WTC11 (cell line): ENCODE measurements at regions not wholly inside any gene's neighbourhood (a gene's known extent, or its start where the extent isn't known, plus 50 kb on each side); places are given as distances from the start of the nearest gene placed in this dataset.

Experiments used
- ATF6 ChIP-seq: sonication (generic); formaldehyde crosslinking; IDR thresholded peaks from 2 replicates; pipeline ENCODE4 v1.8.1; 2023; ENCODE audit warnings: mild to moderate bottlenecking, missing genetic modification reagents
- CREB1 ChIP-seq: sonication (generic); formaldehyde crosslinking; IDR thresholded peaks from 2 replicates; pipeline ENCODE4 v1.8.0; 2023; ENCODE audit warnings: mild to moderate bottlenecking, missing genetic modification reagents
- CTCF ChIP-seq: fragments of 200-600 bp; IDR thresholded peaks from 2 replicates; pipeline ENCODE4 v1.8.0; 2022; ENCODE audit warnings: antibody characterized with exemption
- E2F4 ChIP-seq: sonication (generic); formaldehyde crosslinking; IDR thresholded peaks from 2 replicates; pipeline ENCODE4 v1.8.1; 2022; ENCODE audit warnings: low read depth, mild to moderate bottlenecking, moderate library complexity, missing genetic modification reagents, borderline replicate concordance
- ETV6 ChIP-seq: sonication (generic); formaldehyde crosslinking; IDR thresholded peaks from 2 replicates; pipeline ENCODE4 v1.8.1; 2022; ENCODE audit warnings: mild to moderate bottlenecking, missing genetic modification reagents
- NR1H2 ChIP-seq: sonication (generic); formaldehyde crosslinking; IDR thresholded peaks from 2 replicates; pipeline ENCODE4 v1.9.0; 2021; ENCODE audit warnings: mild to moderate bottlenecking, moderate library complexity, missing genetic modification reagents

- no peak for TF ChIP-seq E2F4 (CRISPR knock-in tag)
- TF ChIP-seq CTCF = no peak
- TF ChIP-seq NR1H2 (CRISPR knock-in tag) = no peak
- TF ChIP-seq ETV6 = no peak
- TF ChIP-seq CREB1 = no peak
- no peak for TF ChIP-seq ATF6 (CRISPR knock-in tag)
Observed at GRCh38 chr11:43557553-43558110, 122.9 kb upstream of the HSD17B12 start.
